ENCODE measurements at regions not wholly inside any gene's neighbourhood (a gene's known extent, or its start where the extent isn't known, plus 50 kb on each side); places are given as distances from the start of the nearest gene placed in this dataset.

DNA sequence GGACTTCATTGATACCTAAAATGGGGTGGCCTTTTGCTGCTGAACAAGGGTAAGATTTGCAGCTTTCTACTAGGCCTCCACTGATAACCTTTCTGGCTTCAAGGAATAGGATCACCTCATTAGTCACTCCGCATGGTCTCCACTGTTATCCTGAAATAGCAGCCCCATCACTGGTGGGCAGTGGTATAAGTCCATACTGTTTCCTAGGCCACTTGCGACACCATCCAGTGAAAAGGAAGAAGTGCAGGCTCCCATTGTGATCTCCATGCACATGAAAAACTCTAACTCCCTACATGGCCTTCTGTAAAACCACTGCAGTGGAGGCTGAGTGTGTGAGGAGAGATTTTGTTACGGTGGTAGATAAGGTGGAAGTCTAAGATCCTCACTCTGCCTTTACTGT, 1455.9 kb downstream of the SI start:
- no peak for TF ChIP-seq TEAD4 (IDR thresholded peaks at IDR 0.05)
- no peak for TF ChIP-seq YY1 (IDR thresholded peaks at IDR 0.05; ENCODE audit: low read depth)

DNA sequence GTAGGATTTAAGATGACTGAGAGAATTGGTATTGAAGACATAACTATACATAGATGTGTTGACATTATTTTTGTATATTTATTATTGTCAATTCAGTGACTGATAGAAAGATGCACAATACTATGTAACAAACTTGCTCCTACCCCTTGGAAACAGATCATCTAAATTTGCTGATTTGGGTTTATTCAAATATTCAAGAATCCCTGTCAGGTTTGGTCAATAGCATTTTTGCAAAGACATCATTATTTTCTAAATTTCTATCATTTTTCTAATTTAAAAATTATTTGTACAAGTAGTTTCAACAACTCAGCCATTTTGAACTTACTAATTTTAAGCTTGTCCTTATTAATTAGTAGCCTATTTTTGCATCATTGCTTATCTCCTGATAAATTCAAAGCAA, 1463.4 kb downstream of the SI start:
- TF ChIP-seq, protein P1, sequence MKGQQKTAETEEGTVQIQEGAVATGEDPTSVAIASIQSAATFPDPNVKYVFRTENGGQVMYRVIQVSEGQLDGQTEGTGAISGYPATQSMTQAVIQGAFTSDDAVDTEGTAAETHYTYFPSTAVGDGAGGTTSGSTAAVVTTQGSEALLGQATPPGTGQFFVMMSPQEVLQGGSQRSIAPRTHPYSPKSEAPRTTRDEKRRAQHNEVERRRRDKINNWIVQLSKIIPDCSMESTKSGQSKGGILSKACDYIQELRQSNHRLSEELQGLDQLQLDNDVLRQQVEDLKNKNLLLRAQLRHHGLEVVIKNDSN (IDR thresholded peaks at IDR 0.05), result no peak
- TF ChIP-seq TAF1 (IDR thresholded peaks at IDR 0.05; ENCODE audit: low read depth), result no peak
- TF ChIP-seq CEBPB (IDR thresholded peaks at IDR 0.05), result no peak
- TF ChIP-seq ZBTB7A (IDR thresholded peaks at IDR 0.05; ENCODE audit: low read depth), result no peak
- no peak for TF ChIP-seq FOXM1 (IDR thresholded peaks at IDR 0.05; ENCODE audit: borderline replicate concordance, low read depth)
- no peak for TF ChIP-seq EP300 (IDR thresholded peaks at IDR 0.05; ENCODE audit: borderline replicate concordance)

DNA sequence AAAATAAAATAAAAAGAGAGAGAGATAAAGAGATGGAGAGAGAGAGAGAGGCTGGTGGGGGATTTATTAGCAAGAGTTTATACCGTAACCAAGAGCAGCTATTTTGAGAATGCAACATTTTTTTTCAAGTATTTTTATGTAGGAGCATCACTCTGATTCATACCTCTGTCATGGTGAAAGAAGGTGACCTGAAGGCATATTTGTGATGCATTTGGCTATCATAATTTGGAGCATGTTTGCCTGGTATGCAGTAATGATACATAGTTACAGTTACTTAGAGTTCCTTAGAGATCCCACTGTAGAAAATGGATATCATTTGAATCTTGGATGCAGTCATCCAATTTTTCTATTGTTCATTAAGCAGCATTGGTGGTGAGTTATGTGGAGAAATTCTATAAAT, 1472.4 kb downstream of the SI start:
- TF ChIP-seq YY1 (IDR thresholded peaks at IDR 0.05; ENCODE audit: low read depth), result no peak
- no peak for TF ChIP-seq EGR1 (IDR thresholded peaks at IDR 0.05)

DNA sequence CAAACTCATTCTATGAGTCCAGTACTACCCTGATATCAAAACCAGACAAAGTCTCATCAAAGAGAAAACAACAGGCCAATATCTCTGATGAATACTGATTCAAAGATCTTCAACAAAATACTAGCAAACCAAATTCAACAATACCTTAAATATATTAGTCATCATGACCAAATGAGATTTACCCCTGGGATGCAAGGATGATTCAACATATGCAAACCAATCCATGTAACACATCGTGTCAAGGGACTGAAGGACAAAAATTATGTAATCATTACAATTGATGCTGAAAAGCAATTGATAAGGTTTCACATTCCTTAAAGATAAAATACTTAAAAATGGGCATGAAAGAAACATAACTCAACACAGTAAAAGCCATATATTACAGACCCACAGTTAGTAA, 1476.9 kb downstream of the SI start:
- TF ChIP-seq RAD21 (IDR thresholded peaks at IDR 0.05; ENCODE audit: low read depth) (no peak), TCF12 (IDR thresholded peaks at IDR 0.05; ENCODE audit: low read depth) (no peak)
- TF ChIP-seq, protein P2, sequence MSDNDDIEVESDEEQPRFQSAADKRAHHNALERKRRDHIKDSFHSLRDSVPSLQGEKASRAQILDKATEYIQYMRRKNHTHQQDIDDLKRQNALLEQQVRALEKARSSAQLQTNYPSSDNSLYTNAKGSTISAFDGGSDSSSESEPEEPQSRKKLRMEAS (IDR thresholded peaks at IDR 0.05), result no peak

DNA sequence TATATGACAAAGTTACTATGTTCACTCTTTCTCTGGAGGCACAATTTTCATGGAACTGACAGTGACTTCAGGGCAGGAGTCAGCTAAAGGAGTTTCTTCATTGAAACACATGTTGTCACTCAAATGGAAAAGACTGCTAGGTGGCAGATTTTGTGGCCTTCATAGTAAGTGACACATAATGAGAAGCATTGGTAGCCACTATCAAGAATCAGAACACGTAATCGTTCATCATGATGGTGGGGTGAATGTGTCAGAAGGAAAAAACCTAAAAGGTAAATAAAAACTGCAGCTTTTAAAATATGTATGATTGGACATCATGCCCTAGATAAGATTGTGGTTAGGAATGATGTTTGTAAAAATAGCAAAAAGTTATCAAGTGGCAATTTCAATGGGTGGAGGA, 1491.0 kb downstream of the SI start:
- no peak for TF ChIP-seq CREB1 (IDR thresholded peaks at IDR 0.05; ENCODE audit: low read depth)
- TF ChIP-seq, protein P2 (IDR thresholded peaks at IDR 0.05), result no peak

DNA sequence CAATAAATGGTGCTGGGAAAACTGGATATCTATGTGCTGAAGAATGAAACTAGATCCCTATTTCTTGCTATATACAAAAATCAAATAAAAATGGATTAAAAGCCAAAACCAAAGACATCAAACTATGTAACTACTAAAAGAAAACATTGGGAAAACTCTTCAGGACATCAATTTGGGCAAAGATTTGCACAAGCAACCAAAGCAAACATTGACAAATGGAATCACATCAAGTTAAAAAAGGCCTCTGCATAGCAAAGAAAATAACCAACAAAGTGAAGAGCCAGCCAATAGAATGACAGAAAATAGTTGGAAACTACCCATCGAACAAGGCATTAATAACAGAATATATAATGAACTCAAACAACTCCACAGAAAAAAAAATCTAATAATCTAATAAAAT, 1495.3 kb downstream of the SI start:
- TF ChIP-seq CREB1 (IDR thresholded peaks at IDR 0.05; ENCODE audit: low read depth) (no peak), TEAD4 (IDR thresholded peaks at IDR 0.05) (no peak), EP300 (IDR thresholded peaks at IDR 0.05; ENCODE audit: borderline replicate concordance) (no peak), TCF12 (IDR thresholded peaks at IDR 0.05; ENCODE audit: low read depth) (no peak), FOXM1 (IDR thresholded peaks at IDR 0.05; ENCODE audit: borderline replicate concordance, low read depth) (no peak), NFIC (IDR thresholded peaks at IDR 0.05) (no peak), TAF1 (IDR thresholded peaks at IDR 0.05; ENCODE audit: low read depth) (no peak), EGR1 (IDR thresholded peaks at IDR 0.05) (no peak), CEBPB (IDR thresholded peaks at IDR 0.05) (no peak), RAD21 (IDR thresholded peaks at IDR 0.05; ENCODE audit: low read depth) (no peak), ZBTB7A (IDR thresholded peaks at IDR 0.05; ENCODE audit: low read depth) (no peak), YY1 (IDR thresholded peaks at IDR 0.05; ENCODE audit: low read depth) (no peak)
- TF ChIP-seq, protein P3, sequence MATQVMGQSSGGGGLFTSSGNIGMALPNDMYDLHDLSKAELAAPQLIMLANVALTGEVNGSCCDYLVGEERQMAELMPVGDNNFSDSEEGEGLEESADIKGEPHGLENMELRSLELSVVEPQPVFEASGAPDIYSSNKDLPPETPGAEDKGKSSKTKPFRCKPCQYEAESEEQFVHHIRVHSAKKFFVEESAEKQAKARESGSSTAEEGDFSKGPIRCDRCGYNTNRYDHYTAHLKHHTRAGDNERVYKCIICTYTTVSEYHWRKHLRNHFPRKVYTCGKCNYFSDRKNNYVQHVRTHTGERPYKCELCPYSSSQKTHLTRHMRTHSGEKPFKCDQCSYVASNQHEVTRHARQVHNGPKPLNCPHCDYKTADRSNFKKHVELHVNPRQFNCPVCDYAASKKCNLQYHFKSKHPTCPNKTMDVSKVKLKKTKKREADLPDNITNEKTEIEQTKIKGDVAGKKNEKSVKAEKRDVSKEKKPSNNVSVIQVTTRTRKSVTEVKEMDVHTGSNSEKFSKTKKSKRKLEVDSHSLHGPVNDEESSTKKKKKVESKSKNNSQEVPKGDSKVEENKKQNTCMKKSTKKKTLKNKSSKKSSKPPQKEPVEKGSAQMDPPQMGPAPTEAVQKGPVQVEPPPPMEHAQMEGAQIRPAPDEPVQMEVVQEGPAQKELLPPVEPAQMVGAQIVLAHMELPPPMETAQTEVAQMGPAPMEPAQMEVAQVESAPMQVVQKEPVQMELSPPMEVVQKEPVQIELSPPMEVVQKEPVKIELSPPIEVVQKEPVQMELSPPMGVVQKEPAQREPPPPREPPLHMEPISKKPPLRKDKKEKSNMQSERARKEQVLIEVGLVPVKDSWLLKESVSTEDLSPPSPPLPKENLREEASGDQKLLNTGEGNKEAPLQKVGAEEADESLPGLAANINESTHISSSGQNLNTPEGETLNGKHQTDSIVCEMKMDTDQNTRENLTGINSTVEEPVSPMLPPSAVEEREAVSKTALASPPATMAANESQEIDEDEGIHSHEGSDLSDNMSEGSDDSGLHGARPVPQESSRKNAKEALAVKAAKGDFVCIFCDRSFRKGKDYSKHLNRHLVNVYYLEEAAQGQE (IDR thresholded peaks at IDR 0.05; ENCODE audit: low read depth), result no peak
- TF ChIP-seq, protein P2 (IDR thresholded peaks at IDR 0.05), result no peak
- TF ChIP-seq, protein P1 (IDR thresholded peaks at IDR 0.05), result no peak

DNA sequence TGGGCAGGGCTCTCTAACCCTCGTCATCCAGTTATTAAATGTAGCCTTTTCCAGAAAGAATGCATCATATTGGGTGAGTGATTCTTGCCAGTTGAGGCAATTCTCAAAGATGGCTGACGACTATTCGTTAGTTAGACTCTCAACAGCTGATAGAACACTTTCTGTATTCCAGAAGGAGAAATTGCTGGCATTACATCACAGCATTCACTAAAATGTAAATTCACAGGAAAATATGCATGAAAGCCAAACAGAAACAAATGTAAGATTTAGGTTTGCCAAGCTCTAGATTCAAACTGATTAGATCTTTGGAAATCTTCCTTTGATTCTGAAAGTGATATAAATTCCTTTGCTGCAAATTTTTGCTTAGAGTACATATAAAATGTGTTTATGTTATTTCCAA, 1501.0 kb downstream of the SI start:
- no peak for TF ChIP-seq ZBTB7A (IDR thresholded peaks at IDR 0.05; ENCODE audit: low read depth)
- no peak for TF ChIP-seq EGR1 (IDR thresholded peaks at IDR 0.05)
- no peak for TF ChIP-seq CREB1 (IDR thresholded peaks at IDR 0.05; ENCODE audit: low read depth)
- TF ChIP-seq, protein P1 (IDR thresholded peaks at IDR 0.05), result no peak
- TF ChIP-seq YY1 (IDR thresholded peaks at IDR 0.05; ENCODE audit: low read depth), result no peak
- TF ChIP-seq, protein P3 (IDR thresholded peaks at IDR 0.05; ENCODE audit: low read depth), result no peak
- no peak for TF ChIP-seq NFIC (IDR thresholded peaks at IDR 0.05)
